Superior temporal gyrus (tissue), 1 donor: ENCODE measurements at regions not wholly inside any gene's neighbourhood (a gene's known extent, or its start where the extent isn't known, plus 50 kb on each side); places are given as distances from the start of the nearest gene placed in this dataset.
A peak's percentile ranks its signal among the peaks of the same experiment; 100 is the strongest.

Experiments used
- DNase-seq: peaks from one replicate; pipeline ENCODE4 v3.0.0-alpha.2; 2016; ENCODE audit errors: extremely low spot score

- peak; percentile 30 for DNase-seq
These were observed 61.4 kb upstream of the ARHGEF26 start for GRCh38 chr3:154059833-154060232.

GRCh38 chr3:154060238-154061000, 60.8 kb upstream of the ARHGEF26 start:
- DNase-seq, result peak; percentile 76

GRCh38 chr3:154061001-154061370, 60.2 kb upstream of the ARHGEF26 start:
- no peak for DNase-seq

- DNase-seq, result no peak
These were observed 58.7 kb upstream of the ARHGEF26 start for GRCh38 chr3:154062513-154062912.

- no peak for DNase-seq
These were observed 50.0 kb upstream of the ARHGEF26 start for GRCh38 chr3:154071146-154071545.
